Endothelial cell of umbilical vein (primary cell): ENCODE measurements at regions not wholly inside any gene's neighbourhood (a gene's known extent, or its start where the extent isn't known, plus 50 kb on each side); places are given as distances from the start of the nearest gene placed in this dataset.

ENCODE experiments used
- POLR2A ChIP-seq: IDR thresholded peaks from 2 replicates; pipeline ENCODE4 v1.6.1; 2012; ENCODE audit warnings: low read depth, mild to moderate bottlenecking, control low read depth, low read length
- TF ChIP-seq, protein P1 (sequence below), 2 donors: IDR thresholded peaks; 1 replicate in 1 of 2; 2 replicates in 1 of 2; pipeline ENCODE4 v1.5.1; 2011; ENCODE audit warnings: low read length in 2 of 2, mild to moderate bottlenecking in 2 of 2, moderate library complexity in 2 of 2, control low read depth in 1 of 2, inconsistent platforms in 1 of 2, low read depth in 1 of 2; ENCODE audit not compliant: insufficient read depth in 1 of 2; ENCODE audit errors: extremely low read depth in 1 of 2

- no peak for TF ChIP-seq POLR2A
- TF ChIP-seq, protein P1, sequence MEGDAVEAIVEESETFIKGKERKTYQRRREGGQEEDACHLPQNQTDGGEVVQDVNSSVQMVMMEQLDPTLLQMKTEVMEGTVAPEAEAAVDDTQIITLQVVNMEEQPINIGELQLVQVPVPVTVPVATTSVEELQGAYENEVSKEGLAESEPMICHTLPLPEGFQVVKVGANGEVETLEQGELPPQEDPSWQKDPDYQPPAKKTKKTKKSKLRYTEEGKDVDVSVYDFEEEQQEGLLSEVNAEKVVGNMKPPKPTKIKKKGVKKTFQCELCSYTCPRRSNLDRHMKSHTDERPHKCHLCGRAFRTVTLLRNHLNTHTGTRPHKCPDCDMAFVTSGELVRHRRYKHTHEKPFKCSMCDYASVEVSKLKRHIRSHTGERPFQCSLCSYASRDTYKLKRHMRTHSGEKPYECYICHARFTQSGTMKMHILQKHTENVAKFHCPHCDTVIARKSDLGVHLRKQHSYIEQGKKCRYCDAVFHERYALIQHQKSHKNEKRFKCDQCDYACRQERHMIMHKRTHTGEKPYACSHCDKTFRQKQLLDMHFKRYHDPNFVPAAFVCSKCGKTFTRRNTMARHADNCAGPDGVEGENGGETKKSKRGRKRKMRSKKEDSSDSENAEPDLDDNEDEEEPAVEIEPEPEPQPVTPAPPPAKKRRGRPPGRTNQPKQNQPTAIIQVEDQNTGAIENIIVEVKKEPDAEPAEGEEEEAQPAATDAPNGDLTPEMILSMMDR (IDR thresholded peaks at IDR 0.05; ENCODE audit: extremely low read depth in 1 of 2, insufficient read depth in 1 of 2, low read depth in 1 of 2, low read length in 2 of 2): no peak
These were observed 111.5 kb upstream of the USP24 start for GRCh38 chr1:55326496-55327243.
